H1 (cell line): ENCODE measurements at regions not wholly inside any gene's neighbourhood (a gene's known extent, or its start where the extent isn't known, plus 50 kb on each side); places are given as distances from the start of the nearest gene placed in this dataset.

Experiments
- BACH1 ChIP-seq: IDR thresholded peaks from 2 replicates; pipeline ENCODE4 v1.6.1; 2012; ENCODE audit warnings: low read length, improper control_type of control experiment
- CHD2 ChIP-seq: IDR thresholded peaks from 2 replicates; pipeline ENCODE4 v1.6.1; 2012; ENCODE audit warnings: low read length, improper control_type of control experiment
- FOSL1 ChIP-seq: IDR thresholded peaks from 2 replicates; pipeline ENCODE4 v1.6.1; 2011; ENCODE audit warnings: mild to moderate bottlenecking, low read depth, low read length, moderate library complexity; ENCODE audit not compliant: insufficient read depth
- KDM5A ChIP-seq: fragments of 200-600 bp; IDR thresholded peaks from 2 replicates; pipeline ENCODE4 v1.7.1; 2012; ENCODE audit warnings: mild to moderate bottlenecking, low read length, inconsistent platforms, mixed read lengths
- PHF8 ChIP-seq: fragments of 200-600 bp; sonication (generic); conservative IDR thresholded peaks from 2 replicates; pipeline ENCODE4 v1.7.1; 2012; ENCODE audit warnings: low read depth, mild to moderate bottlenecking, inconsistent platforms, low read length, moderate library complexity
- TAF1 ChIP-seq: IDR thresholded peaks from 2 replicates; pipeline ENCODE4 v1.6.1; 2011; ENCODE audit warnings: mild to moderate bottlenecking, low read depth, low read length
- TCF12 ChIP-seq: IDR thresholded peaks from 2 replicates; pipeline ENCODE4 v1.6.1; 2011; ENCODE audit warnings: low read depth, mild to moderate bottlenecking, low read length
- TEAD4 ChIP-seq: IDR thresholded peaks from 2 replicates; pipeline ENCODE4 v1.6.1; 2012; ENCODE audit warnings: low read depth, low read length, inconsistent platforms, mixed read lengths
- TF ChIP-seq, protein P1 (sequence below): fragments of 300-600 bp; sonication (generic); IDR thresholded peaks from 2 replicates; pipeline ENCODE4 v1.7.1; 2012; ENCODE audit warnings: low read length, moderate library complexity, mild to moderate bottlenecking, inconsistent platforms; ENCODE audit not compliant: insufficient replicate concordance

DNA sequence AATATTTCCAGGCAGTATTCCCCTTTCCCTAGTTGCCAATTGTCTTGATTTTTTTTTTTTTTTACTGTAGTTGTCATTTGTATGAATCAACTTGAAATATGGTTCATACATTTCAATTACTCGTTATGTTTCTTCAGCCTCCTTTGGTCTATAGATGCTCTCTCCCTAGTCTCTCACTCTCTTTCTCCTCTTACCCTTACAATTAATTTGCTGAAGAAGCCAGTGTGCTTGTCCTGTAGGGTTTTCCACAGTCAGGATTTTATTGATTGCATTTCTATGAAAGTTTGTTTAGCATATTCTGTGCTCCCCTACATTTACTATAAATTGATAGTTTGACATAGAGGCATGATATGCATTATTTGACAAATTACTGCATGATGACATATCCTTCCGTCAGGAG lies 112.0 kb upstream of the PRKCQ start (continued):
- TF ChIP-seq, protein P1, sequence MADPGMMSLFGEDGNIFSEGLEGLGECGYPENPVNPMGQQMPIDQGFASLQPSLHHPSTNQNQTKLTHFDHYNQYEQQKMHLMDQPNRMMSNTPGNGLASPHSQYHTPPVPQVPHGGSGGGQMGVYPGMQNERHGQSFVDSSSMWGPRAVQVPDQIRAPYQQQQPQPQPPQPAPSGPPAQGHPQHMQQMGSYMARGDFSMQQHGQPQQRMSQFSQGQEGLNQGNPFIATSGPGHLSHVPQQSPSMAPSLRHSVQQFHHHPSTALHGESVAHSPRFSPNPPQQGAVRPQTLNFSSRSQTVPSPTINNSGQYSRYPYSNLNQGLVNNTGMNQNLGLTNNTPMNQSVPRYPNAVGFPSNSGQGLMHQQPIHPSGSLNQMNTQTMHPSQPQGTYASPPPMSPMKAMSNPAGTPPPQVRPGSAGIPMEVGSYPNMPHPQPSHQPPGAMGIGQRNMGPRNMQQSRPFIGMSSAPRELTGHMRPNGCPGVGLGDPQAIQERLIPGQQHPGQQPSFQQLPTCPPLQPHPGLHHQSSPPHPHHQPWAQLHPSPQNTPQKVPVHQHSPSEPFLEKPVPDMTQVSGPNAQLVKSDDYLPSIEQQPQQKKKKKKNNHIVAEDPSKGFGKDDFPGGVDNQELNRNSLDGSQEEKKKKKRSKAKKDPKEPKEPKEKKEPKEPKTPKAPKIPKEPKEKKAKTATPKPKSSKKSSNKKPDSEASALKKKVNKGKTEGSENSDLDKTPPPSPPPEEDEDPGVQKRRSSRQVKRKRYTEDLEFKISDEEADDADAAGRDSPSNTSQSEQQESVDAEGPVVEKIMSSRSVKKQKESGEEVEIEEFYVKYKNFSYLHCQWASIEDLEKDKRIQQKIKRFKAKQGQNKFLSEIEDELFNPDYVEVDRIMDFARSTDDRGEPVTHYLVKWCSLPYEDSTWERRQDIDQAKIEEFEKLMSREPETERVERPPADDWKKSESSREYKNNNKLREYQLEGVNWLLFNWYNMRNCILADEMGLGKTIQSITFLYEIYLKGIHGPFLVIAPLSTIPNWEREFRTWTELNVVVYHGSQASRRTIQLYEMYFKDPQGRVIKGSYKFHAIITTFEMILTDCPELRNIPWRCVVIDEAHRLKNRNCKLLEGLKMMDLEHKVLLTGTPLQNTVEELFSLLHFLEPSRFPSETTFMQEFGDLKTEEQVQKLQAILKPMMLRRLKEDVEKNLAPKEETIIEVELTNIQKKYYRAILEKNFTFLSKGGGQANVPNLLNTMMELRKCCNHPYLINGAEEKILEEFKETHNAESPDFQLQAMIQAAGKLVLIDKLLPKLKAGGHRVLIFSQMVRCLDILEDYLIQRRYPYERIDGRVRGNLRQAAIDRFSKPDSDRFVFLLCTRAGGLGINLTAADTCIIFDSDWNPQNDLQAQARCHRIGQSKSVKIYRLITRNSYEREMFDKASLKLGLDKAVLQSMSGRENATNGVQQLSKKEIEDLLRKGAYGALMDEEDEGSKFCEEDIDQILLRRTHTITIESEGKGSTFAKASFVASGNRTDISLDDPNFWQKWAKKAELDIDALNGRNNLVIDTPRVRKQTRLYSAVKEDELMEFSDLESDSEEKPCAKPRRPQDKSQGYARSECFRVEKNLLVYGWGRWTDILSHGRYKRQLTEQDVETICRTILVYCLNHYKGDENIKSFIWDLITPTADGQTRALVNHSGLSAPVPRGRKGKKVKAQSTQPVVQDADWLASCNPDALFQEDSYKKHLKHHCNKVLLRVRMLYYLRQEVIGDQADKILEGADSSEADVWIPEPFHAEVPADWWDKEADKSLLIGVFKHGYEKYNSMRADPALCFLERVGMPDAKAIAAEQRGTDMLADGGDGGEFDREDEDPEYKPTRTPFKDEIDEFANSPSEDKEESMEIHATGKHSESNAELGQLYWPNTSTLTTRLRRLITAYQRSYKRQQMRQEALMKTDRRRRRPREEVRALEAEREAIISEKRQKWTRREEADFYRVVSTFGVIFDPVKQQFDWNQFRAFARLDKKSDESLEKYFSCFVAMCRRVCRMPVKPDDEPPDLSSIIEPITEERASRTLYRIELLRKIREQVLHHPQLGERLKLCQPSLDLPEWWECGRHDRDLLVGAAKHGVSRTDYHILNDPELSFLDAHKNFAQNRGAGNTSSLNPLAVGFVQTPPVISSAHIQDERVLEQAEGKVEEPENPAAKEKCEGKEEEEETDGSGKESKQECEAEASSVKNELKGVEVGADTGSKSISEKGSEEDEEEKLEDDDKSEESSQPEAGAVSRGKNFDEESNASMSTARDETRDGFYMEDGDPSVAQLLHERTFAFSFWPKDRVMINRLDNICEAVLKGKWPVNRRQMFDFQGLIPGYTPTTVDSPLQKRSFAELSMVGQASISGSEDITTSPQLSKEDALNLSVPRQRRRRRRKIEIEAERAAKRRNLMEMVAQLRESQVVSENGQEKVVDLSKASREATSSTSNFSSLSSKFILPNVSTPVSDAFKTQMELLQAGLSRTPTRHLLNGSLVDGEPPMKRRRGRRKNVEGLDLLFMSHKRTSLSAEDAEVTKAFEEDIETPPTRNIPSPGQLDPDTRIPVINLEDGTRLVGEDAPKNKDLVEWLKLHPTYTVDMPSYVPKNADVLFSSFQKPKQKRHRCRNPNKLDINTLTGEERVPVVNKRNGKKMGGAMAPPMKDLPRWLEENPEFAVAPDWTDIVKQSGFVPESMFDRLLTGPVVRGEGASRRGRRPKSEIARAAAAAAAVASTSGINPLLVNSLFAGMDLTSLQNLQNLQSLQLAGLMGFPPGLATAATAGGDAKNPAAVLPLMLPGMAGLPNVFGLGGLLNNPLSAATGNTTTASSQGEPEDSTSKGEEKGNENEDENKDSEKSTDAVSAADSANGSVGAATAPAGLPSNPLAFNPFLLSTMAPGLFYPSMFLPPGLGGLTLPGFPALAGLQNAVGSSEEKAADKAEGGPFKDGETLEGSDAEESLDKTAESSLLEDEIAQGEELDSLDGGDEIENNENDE = no peak
- TF ChIP-seq FOSL1 = no peak
- TF ChIP-seq PHF8 = no peak
- no peak for TF ChIP-seq TEAD4
- TF ChIP-seq TAF1 = no peak
- no peak for TF ChIP-seq CHD2
- no peak for TF ChIP-seq KDM5A
- no peak for TF ChIP-seq TCF12
- TF ChIP-seq BACH1 = no peak
